HUES6 (cell line): ENCODE measurements at regions not wholly inside any gene's neighbourhood (a gene's known extent, or its start where the extent isn't known, plus 50 kb on each side); places are given as distances from the start of the nearest gene placed in this dataset.

ENCODE experiments used
- H3K27ac ChIP-seq: 2 replicates; pipeline ENCODE4 v1.7.0; 2013; ENCODE audit warnings: low read depth, mild to moderate bottlenecking, low read length, inconsistent platforms
- H3K27me3 ChIP-seq: 2 replicates; pipeline ENCODE4 v1.6.1; 2013; ENCODE audit warnings: low read length; ENCODE audit not compliant: control insufficient read depth, insufficient read depth
- H3K36me3 ChIP-seq: 2 replicates; pipeline ENCODE4 v1.6.1; 2013; ENCODE audit warnings: low read length; ENCODE audit not compliant: control insufficient read depth, insufficient read depth
- H3K4me1 ChIP-seq: 2 replicates; pipeline ENCODE4 v1.6.1; 2013; ENCODE audit warnings: low read length; ENCODE audit not compliant: control insufficient read depth, insufficient read depth
- H3K4me3 ChIP-seq: 2 replicates; pipeline ENCODE4 v1.5.1; 2013; ENCODE audit warnings: low read depth, low read length
- H3K9ac ChIP-seq: one replicate; pipeline ENCODE4 v1.6.1; 2013; ENCODE audit warnings: mild to moderate bottlenecking, low read length
- H3K9me3 ChIP-seq: 2 replicates; pipeline ENCODE4 v1.6.1; 2013; ENCODE audit warnings: low read depth, low read length; ENCODE audit not compliant: control insufficient read depth, insufficient read depth

DNA sequence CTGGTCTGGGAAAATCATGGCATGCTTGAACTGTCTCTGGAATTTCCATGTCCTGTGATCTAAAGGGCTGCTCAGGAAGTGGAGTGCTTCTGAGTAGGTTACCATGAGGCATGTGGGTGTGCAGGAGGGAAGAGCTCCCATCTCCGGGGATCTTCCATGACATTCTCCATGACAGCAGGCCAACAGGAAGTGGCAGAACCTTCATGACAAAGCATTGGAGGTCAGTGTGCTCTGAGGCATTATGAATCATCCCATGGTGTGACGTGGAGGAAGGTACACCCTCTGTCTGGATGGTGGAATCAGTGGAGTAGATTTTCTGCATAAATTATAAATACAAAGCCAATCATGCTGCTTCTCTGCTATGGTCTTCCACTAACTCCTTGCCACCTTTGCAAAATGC is 139.6 kb upstream of the E2F8 start:
- Histone ChIP-seq H3K27me3 (no peaks in the 10 kb centered on the region), H3K4me1 (no peaks in the 10 kb centered on the region), H3K9ac (no peak overlapping the region), H3K27ac (no peak overlapping the region), H3K4me3 (no peak overlapping the region), H3K36me3 (no peaks in the 10 kb centered on the region), H3K9me3 (no peaks in the 10 kb centered on the region)

DNA sequence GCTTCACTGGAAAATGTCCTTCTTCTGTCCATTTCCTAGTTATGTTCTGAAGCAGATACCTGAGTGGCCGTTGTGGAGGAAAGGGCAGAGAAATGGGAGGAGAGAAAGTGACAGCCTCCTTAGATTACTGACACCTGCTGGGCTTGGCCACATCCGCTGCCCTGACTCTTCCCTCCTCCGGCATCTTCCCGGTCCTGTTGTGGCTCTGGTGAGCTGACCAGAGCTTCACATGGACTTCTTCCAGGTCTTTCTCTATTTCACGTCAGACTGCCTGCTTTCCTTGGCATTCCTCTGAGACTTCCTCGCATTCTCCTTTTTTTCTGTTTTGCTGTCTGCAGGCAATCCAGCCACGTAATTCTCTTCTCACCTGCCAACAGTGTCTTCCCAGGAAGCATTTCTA is 138.7 kb upstream of the E2F8 start:
- no peak overlapping the region for H3K4me3 ChIP-seq
- no peaks in the 10 kb centered on the region for H3K9me3 ChIP-seq
- no peak overlapping the region for H3K27ac ChIP-seq
- H3K36me3 ChIP-seq: no peaks in the 10 kb centered on the region
- no peaks in the 10 kb centered on the region for H3K4me1 ChIP-seq
- no peak overlapping the region for H3K9ac ChIP-seq
- H3K27me3 ChIP-seq: no peaks in the 10 kb centered on the region

GRCh38 chr11:19378814-19379213 is 138.1 kb upstream of the E2F8 start:
- Histone ChIP-seq H3K9me3 (no peaks in the 10 kb centered on the region), H3K27me3 (no peaks in the 10 kb centered on the region), H3K4me1 (no peaks in the 10 kb centered on the region), H3K9ac (no peak overlapping the region), H3K27ac (no peak overlapping the region), H3K36me3 (no peaks in the 10 kb centered on the region), H3K4me3 (no peak overlapping the region)

- Histone ChIP-seq H3K36me3 (no peaks in the 10 kb centered on the region), H3K4me3 (no peak overlapping the region), H3K9me3 (no peaks in the 10 kb centered on the region), H3K4me1 (no peaks in the 10 kb centered on the region), H3K27me3 (no peaks in the 10 kb centered on the region), H3K9ac (no peak overlapping the region), H3K27ac (no peak overlapping the region)
Measured at GRCh38 chr11:19377881-19378280, 137.1 kb upstream of the E2F8 start.

DNA sequence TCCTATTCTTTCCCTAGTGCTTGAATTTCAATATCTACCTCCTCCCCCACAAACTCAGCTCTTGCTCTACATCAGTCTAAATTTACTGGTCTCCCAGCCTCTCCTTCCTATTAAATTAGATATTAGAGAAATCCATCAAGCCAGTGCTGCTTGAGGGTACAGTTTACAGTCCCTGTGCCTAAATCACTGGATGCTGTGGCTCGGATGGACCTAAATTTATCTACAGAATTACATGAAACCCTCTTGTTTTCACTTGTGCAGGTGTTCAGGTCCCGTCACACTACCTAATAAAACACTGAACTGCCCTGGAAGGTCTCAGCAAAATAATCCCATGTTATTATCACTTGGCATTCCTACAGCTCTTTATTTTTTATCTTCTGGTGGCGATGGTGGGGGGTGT is 134.7 kb upstream of the E2F8 start:
- no peak overlapping the region for H3K27ac ChIP-seq
- H3K9ac ChIP-seq: no peak overlapping the region
- H3K36me3 ChIP-seq: no peaks in the 10 kb centered on the region
- H3K4me3 ChIP-seq: no peak overlapping the region
- no peaks in the 10 kb centered on the region for H3K27me3 ChIP-seq
- no peaks in the 10 kb centered on the region for H3K9me3 ChIP-seq
- peaks cover 3% of the 10 kb centered on the region; the same call in 1 of the 2 replicates for H3K4me1 ChIP-seq

GRCh38 chr11:19374151-19374569 is 133.4 kb upstream of the E2F8 start:
- Histone ChIP-seq H3K9me3 (no peaks in the 10 kb centered on the region), H3K4me1 (peaks cover 4% of the 10 kb centered on the region; the same call in 1 of the 2 replicates)

GRCh38 chr11:19372381-19372780 is 131.6 kb upstream of the E2F8 start:
- Histone ChIP-seq H3K27ac (no peak overlapping the region), H3K9ac (no peak overlapping the region), H3K4me1 (peaks cover 4% of the 10 kb centered on the region; the same call in 1 of the 2 replicates), H3K27me3 (no peaks in the 10 kb centered on the region), H3K9me3 (no peaks in the 10 kb centered on the region), H3K36me3 (no peaks in the 10 kb centered on the region), H3K4me3 (no peak overlapping the region)

More at GRCh38 chr11:19374151-19374569, 133.4 kb upstream of the E2F8 start:
- Histone ChIP-seq H3K27ac (no peak overlapping the region), H3K4me3 (no peak overlapping the region), H3K36me3 (no peaks in the 10 kb centered on the region), H3K9ac (no peak overlapping the region), H3K27me3 (no peaks in the 10 kb centered on the region)

DNA sequence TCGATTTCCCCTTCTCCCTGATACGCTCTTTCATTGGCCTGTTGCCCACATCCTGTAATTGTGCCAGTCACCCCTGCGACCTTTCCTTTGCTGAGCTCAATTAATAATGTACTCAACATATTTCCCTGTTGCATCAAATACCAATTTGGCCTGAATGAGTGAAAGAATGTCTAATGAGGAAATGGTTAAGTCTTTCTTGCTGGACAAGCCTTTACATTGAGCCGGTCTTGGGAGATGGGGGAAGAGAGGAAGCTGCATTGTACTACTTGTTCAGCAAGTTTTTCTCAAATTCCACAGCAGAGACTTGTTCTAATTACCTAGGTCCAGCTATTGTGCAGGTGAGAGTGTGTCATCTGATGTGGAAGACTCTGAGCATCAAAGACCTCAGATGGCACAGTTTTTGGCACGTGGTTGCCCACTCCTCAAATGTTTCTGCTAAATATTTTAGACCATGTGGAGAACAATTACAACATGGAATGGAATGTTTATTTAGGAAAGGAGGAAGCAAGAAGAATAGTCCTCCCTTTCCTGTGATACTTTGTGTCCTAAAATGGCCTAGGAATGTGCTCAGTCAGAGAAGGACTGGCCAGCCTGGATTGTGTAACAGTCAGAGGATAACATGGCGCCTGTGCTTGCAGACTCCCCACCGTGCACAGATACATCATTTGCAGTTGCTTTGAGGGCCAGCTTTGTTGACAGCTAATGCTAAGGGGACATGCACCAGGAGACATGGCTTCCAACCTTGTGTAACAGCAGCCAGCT is 129.5 kb upstream of the E2F8 start:
- no peak overlapping the region for H3K9ac ChIP-seq

DNA sequence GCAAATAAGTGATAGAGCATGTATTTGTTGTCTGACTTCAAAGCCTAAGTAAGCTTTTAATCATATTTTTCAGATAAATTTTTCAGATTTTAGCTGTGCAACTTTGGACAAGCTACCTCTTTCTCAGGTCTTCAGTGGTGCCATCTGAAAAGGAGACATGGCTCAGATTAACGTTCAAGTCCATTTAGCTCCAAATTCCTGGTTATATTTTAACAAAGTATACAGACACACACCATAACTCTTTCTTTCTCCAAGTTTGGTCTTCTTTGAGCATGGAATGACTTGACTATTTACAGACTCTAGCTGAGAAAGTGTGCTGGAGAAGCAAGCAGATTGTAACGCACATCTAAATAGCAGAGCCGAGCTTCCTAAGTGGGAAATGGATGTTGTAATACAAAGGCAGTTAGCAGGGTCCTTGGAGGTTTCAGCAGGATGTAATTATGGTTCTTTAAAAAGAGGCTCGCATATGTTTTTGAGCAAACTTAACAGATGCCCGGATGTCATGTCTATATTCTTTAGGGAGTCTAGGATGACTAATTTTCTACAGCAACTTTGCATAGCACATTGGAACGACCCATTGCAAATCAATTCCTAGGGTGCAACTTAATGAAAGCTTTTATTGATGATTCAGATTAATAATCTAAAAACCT is 128.1 kb upstream of the E2F8 start:
- Histone ChIP-seq H3K27me3 (no peaks in the 10 kb centered on the region), H3K36me3 (no peaks in the 10 kb centered on the region), H3K27ac (no peak overlapping the region), H3K4me1 (peaks cover 4% of the 10 kb centered on the region; the same call in 1 of the 2 replicates), H3K4me3 (no peak overlapping the region), H3K9ac (no peak overlapping the region), H3K9me3 (no peaks in the 10 kb centered on the region)

More for the DNA sequence above, 129.5 kb upstream of the E2F8 start:
- Histone ChIP-seq H3K4me3 (no peak overlapping the region), H3K27ac (no peak overlapping the region), H3K36me3 (no peaks in the 10 kb centered on the region), H3K9me3 (no peaks in the 10 kb centered on the region), H3K27me3 (no peaks in the 10 kb centered on the region), H3K4me1 (peaks cover 4% of the 10 kb centered on the region; the same call in 1 of the 2 replicates)

DNA sequence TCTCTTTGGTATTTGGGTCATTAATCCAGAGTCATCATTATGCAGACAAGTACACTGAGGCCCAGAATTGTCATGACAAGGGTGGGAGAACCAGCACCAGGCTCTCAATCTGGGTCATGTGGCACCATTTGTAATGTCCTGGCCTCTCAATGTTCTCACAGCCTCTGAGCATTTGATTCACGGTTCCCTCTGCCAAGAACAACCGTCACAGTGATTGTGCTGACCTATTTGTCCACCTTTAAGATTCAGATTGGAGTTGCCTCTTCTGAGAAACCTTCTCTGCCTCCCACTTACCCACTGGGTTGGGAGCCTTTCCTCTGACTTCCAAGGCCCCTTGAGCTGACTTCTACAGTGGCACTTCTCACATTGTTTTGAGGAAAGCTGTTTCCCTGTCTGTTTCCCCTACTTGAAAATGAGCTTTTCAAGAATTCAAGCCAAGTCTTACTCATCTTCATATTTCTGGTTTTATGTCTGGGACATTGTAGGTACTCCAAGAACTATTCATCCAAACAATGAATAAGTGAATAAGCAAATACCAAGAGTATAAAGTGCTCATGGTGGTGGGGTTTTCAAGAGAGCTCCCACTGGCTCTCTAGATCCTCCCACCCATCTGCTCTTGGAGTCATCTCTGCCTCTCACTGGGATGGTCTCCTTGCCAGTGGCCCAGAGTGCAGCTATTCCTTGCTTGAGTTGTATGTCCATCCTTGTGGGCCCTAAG is 126.4 kb upstream of the E2F8 start:
- Histone ChIP-seq H3K4me3 (no peak overlapping the region), H3K27ac (no peak overlapping the region), H3K4me1 (peaks cover 4% of the 10 kb centered on the region; the same call in 1 of the 2 replicates)

More for the DNA sequence above, 126.4 kb upstream of the E2F8 start:
- Histone ChIP-seq H3K36me3 (no peaks in the 10 kb centered on the region), H3K9ac (no peak overlapping the region), H3K27me3 (no peaks in the 10 kb centered on the region), H3K9me3 (no peaks in the 10 kb centered on the region)
